IMR-90 (cell line): ENCODE measurements at regions not wholly inside any gene's neighbourhood (a gene's known extent, or its start where the extent isn't known, plus 50 kb on each side); places are given as distances from the start of the nearest gene placed in this dataset.

Experiments used
- ATAC-seq: fragments of 200-7000 bp; cut with Tn5 transposase; 2 replicates; pipeline ENCODE4 v1.9.1; 2020; ENCODE audit warnings: low read depth, mild to moderate bottlenecking, moderate library complexity
- BruUV-seq: library from RNA; stranded (reverse); fragments of 400-500 nt; replicated peaks from 2 replicates; lab custom pipeline; 2021; lab: Mats Ljungman, UMichigan
- CTCF ChIA-PET: fragments of 300-600 bp; formaldehyde crosslinking; extraction: SDS; loops from one replicate; lab custom pipeline; 2021; ENCODE audit warnings: antibody characterized with exemption; lab: Yijun Ruan, JAX
- POLR2A ChIA-PET: fragments of 300-600 bp; sonication (Branson Sonifier 250); formaldehyde crosslinking; loops from one replicate; lab custom pipeline; 2022; ENCODE audit warnings: antibody characterized with exemption; ENCODE audit not compliant: unreplicated experiment; lab: Charles Lee
- DNase-seq: peaks from one replicate; pipeline ENCODE4 v3.0.0; 2013
- H2AFZ ChIP-seq: replicated peaks from 2 replicates; pipeline ENCODE3; 2013; ENCODE audit warnings: low read length, mild to moderate bottlenecking; ENCODE audit not compliant: poor library complexity
- H2AK5ac ChIP-seq: 2 replicates; pipeline ENCODE4 v1.6.1; 2013; ENCODE audit warnings: low read depth, low read length, inconsistent platforms
- H2AK9ac ChIP-seq: replicated peaks from 2 replicates; pipeline ENCODE3; 2013; ENCODE audit warnings: mild to moderate bottlenecking, low read depth, low read length, moderate library complexity; ENCODE audit not compliant: poor library complexity
- H2BK120ac ChIP-seq: 2 replicates; pipeline ENCODE4 v1.6.1; 2013; ENCODE audit warnings: low read depth, low read length, inconsistent platforms
- H2BK15ac ChIP-seq: 3 replicates; pipeline ENCODE4 v1.6.1; 2013; ENCODE audit warnings: low read depth, low read length, inconsistent platforms
- H2BK20ac ChIP-seq: 2 replicates; pipeline ENCODE4 v1.6.1; 2013; ENCODE audit warnings: low read depth, mild to moderate bottlenecking, inconsistent platforms, low read length, moderate library complexity
- H2BK5ac ChIP-seq: 2 replicates; pipeline ENCODE4 v1.6.1; 2013; ENCODE audit warnings: mild to moderate bottlenecking, low read depth, low read length, inconsistent platforms; ENCODE audit not compliant: poor library complexity, severe bottlenecking
- H3K14ac ChIP-seq: replicated peaks from 2 replicates; pipeline ENCODE4 v1.6.1; 2013; ENCODE audit warnings: low read depth, low read length, inconsistent platforms
- H3K18ac ChIP-seq: 2 replicates; pipeline ENCODE4 v1.6.1; 2013; ENCODE audit warnings: low read depth, low read length, control low read depth
- H3K23ac ChIP-seq: 2 replicates; pipeline ENCODE4 v1.6.1; 2013; ENCODE audit warnings: low read depth, low read length, inconsistent platforms
- H3K27ac ChIP-seq: 2 replicates; pipeline ENCODE4 v1.5.1; 2013; ENCODE audit warnings: mild to moderate bottlenecking, control low read depth, low read length; ENCODE audit not compliant: insufficient read depth
- H3K27me3 ChIP-seq: 2 replicates; pipeline ENCODE4 v1.6.1; 2013; ENCODE audit warnings: low read length; ENCODE audit not compliant: control insufficient read depth, insufficient read depth
- H3K36me3 ChIP-seq: 2 replicates; pipeline ENCODE4 v1.6.1; 2013; ENCODE audit warnings: low read length, mixed read lengths; ENCODE audit not compliant: control insufficient read depth, insufficient read depth
- H3K4ac ChIP-seq: 2 replicates; pipeline ENCODE4 v1.6.1; 2013; ENCODE audit warnings: low read depth, low read length, inconsistent platforms
- H3K4me1 ChIP-seq: 2 replicates; pipeline ENCODE4 v1.6.1; 2013; ENCODE audit warnings: low read length, mixed read lengths; ENCODE audit not compliant: control insufficient read depth, insufficient read depth
- H3K4me2 ChIP-seq: 2 replicates; pipeline ENCODE4 v1.6.1; 2013; ENCODE audit warnings: low read depth, mild to moderate bottlenecking, control low read depth, low read length, moderate library complexity
- H3K4me3 ChIP-seq: 2 replicates; pipeline ENCODE4 v1.5.1; 2013; ENCODE audit warnings: low read depth, mild to moderate bottlenecking, control low read depth, low read length, moderate library complexity; ENCODE audit not compliant: insufficient read depth
- H3K56ac ChIP-seq: 2 replicates; pipeline ENCODE4 v1.6.1; 2013; ENCODE audit warnings: low read length, inconsistent platforms; ENCODE audit not compliant: insufficient read depth; ENCODE audit errors: extremely low read depth
- H3K79me1 ChIP-seq, 2 experiments: 2 replicates each; pipeline ENCODE4 v1.6.1; 2013; ENCODE audit warnings: low read length in 2 of 2, inconsistent platforms in 1 of 2, low read depth in 1 of 2
- H3K9ac ChIP-seq: 2 replicates; pipeline ENCODE4 v1.6.1; 2013; ENCODE audit warnings: low read depth, low read length, control low read depth
- H3K9me1 ChIP-seq: 2 replicates; pipeline ENCODE4 v1.6.1; 2013; ENCODE audit warnings: low read length, inconsistent platforms; ENCODE audit not compliant: insufficient read depth
- H3K9me3 ChIP-seq: 2 replicates; pipeline ENCODE4 v1.6.1; 2013; ENCODE audit warnings: low read length; ENCODE audit not compliant: control insufficient read depth, insufficient read depth
- H4K20me1 ChIP-seq: 2 replicates; pipeline ENCODE4 v1.6.1; 2013; ENCODE audit warnings: low read length, inconsistent platforms; ENCODE audit not compliant: insufficient read depth
- H4K5ac ChIP-seq: 2 replicates; pipeline ENCODE4 v1.6.1; 2013; ENCODE audit warnings: mild to moderate bottlenecking, low read depth, low read length, control low read depth
- H4K8ac ChIP-seq, 2 experiments: 2 replicates each; pipeline ENCODE4 v1.6.1; 2013; ENCODE audit warnings: low read depth in 2 of 2, low read length in 2 of 2, control low read depth in 1 of 2, inconsistent platforms in 1 of 2
- H4K91ac ChIP-seq: 2 replicates; pipeline ENCODE4 v1.6.1; 2013; ENCODE audit warnings: low read depth, low read length, inconsistent platforms; ENCODE audit not compliant: insufficient read depth
- BHLHE40 ChIP-seq: fragments of 150-350 bp; IDR thresholded peaks from 2 replicates; pipeline ENCODE4 v1.6.1; 2016; ENCODE audit warnings: mild to moderate bottlenecking, low read depth, low read length
- CEBPB ChIP-seq: IDR thresholded peaks from 2 replicates; pipeline ENCODE4 v1.6.1; 2012; ENCODE audit warnings: low read depth, low read length, improper control_type of control experiment
- CHD1 ChIP-seq: IDR thresholded peaks from 2 replicates; pipeline ENCODE4 v1.6.1; 2012; ENCODE audit warnings: low read depth, low read length, improper control_type of control experiment
- MAFK ChIP-seq: IDR thresholded peaks from 2 replicates; pipeline ENCODE4 v1.6.1; 2012; ENCODE audit warnings: low read depth, low read length, improper control_type of control experiment
- MXI1 ChIP-seq: IDR thresholded peaks from 2 replicates; pipeline ENCODE4 v1.6.1; 2012; ENCODE audit warnings: low read depth, mild to moderate bottlenecking, low read length, moderate library complexity, borderline replicate concordance
- NFE2L2 ChIP-seq: fragments of 150-350 bp; IDR thresholded peaks from 2 replicates; pipeline ENCODE4 v1.6.1; 2016; ENCODE audit warnings: low read depth, mild to moderate bottlenecking, low read length
- POLR2A ChIP-seq: IDR thresholded peaks from 2 replicates; pipeline ENCODE4 v1.6.1; 2012; ENCODE audit warnings: mild to moderate bottlenecking, low read depth, low read length
- RAD21 ChIP-seq: IDR thresholded peaks from 2 replicates; pipeline ENCODE4 v1.6.1; 2012; ENCODE audit warnings: low read length, improper control_type of control experiment
- RCOR1 ChIP-seq: IDR thresholded peaks from 2 replicates; pipeline ENCODE4 v1.6.1; 2012; ENCODE audit warnings: mild to moderate bottlenecking, low read length, improper control_type of control experiment; ENCODE audit not compliant: insufficient replicate concordance
- RFX5 ChIP-seq: IDR thresholded peaks from 2 replicates; pipeline ENCODE4 v1.8.0; 2012; ENCODE audit warnings: low read depth, mild to moderate bottlenecking, low read length, moderate library complexity
- SMC3 ChIP-seq: fragments of 150-350 bp; IDR thresholded peaks from 2 replicates; pipeline ENCODE4 v1.6.1; 2016; ENCODE audit warnings: low read depth, mild to moderate bottlenecking, antibody characterized with exemption, low read length, moderate library complexity
- WGBS, 2 experiments: methylation state at CpG; one replicate each; pipeline versions ENCODE4 v1.1.5 to v1.1.7; 2013; ENCODE audit warnings: missing lambda C conversion rate in 2 of 2; ENCODE audit not compliant: insufficient read length in 1 of 2; ENCODE audit errors: extremely low coverage in 2 of 2; 5-methylcytosine and 5-hydroxymethylcytosine counted together
- dilution Hi-C: fragments of 300-500 bp; cut with HindIII; formaldehyde crosslinking; loops from one replicate; pipeline ENCODE4 v1.14.3; 2018; ENCODE audit warnings: low sequenced_read_pairs; ENCODE audit not compliant: unreplicated experiment
- in situ Hi-C: fragments of 300-500 bp; cut with MboI; formaldehyde crosslinking; loops from 3 replicates; pipeline ENCODE4 v1.14.3; 2019; ENCODE audit warnings: low sequenced_read_pairs, inconsistent platforms, mixed read lengths
- intact Hi-C: fragments of 100-400 bp; cut with micrococcal nuclease; formaldehyde crosslinking; loops from 2 replicates; pipeline ENCODE4 v1.10.0; 2022
- TF ChIP-seq, protein P1 (sequence below): fragments of 150-350 bp; IDR thresholded peaks from 2 replicates; pipeline ENCODE4 v1.6.1; 2017; ENCODE audit warnings: mild to moderate bottlenecking, antibody characterized with exemption, low read length, low read depth
- TF ChIP-seq, protein P2 (sequence below): fragments of 150-350 bp; IDR thresholded peaks from 2 replicates; pipeline ENCODE4 v1.6.1; 2016; ENCODE audit warnings: low read depth, mild to moderate bottlenecking, low read length, moderate library complexity, borderline replicate concordance
- TF ChIP-seq, protein P3 (sequence below): conservative IDR thresholded peaks from 2 replicates; pipeline ENCODE4 v1.5.1; 2012; ENCODE audit warnings: mild to moderate bottlenecking, low read depth, low read length, improper control_type of control experiment

DNA sequence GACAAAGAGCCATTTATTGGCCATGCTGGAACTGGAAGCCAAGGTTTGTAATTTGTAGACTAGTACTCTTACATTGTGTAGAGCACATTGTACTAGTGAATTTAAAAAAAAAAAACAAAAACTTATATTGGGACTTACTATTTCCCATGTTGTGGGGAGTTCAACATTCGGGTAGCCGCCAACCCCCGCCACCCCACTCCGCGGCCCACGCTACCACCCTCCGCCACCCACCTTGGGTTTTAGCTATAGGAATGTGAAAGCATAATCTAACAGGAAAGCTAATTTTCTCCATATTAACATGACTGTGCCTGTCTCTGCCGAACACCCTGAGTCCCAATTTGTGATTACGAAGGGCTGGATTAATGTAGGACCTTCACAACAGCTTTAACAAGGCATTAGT, 275.8 kb downstream of the FIGN start:
- TF ChIP-seq NFE2L2 (no peak), MXI1 (no peak), BHLHE40 (no peak), POLR2A (no peak), SMC3 (no peak), RFX5 (no peak), RAD21 (no peak), CEBPB (no peak), CHD1 (no peak), MAFK (no peak), RCOR1 (no peak)
- TF ChIP-seq, protein P1, sequence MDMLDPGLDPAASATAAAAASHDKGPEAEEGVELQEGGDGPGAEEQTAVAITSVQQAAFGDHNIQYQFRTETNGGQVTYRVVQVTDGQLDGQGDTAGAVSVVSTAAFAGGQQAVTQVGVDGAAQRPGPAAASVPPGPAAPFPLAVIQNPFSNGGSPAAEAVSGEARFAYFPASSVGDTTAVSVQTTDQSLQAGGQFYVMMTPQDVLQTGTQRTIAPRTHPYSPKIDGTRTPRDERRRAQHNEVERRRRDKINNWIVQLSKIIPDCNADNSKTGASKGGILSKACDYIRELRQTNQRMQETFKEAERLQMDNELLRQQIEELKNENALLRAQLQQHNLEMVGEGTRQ: no peak
- TF ChIP-seq, protein P2, sequence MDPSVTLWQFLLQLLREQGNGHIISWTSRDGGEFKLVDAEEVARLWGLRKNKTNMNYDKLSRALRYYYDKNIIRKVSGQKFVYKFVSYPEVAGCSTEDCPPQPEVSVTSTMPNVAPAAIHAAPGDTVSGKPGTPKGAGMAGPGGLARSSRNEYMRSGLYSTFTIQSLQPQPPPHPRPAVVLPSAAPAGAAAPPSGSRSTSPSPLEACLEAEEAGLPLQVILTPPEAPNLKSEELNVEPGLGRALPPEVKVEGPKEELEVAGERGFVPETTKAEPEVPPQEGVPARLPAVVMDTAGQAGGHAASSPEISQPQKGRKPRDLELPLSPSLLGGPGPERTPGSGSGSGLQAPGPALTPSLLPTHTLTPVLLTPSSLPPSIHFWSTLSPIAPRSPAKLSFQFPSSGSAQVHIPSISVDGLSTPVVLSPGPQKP: no peak
- TF ChIP-seq, protein P3, sequence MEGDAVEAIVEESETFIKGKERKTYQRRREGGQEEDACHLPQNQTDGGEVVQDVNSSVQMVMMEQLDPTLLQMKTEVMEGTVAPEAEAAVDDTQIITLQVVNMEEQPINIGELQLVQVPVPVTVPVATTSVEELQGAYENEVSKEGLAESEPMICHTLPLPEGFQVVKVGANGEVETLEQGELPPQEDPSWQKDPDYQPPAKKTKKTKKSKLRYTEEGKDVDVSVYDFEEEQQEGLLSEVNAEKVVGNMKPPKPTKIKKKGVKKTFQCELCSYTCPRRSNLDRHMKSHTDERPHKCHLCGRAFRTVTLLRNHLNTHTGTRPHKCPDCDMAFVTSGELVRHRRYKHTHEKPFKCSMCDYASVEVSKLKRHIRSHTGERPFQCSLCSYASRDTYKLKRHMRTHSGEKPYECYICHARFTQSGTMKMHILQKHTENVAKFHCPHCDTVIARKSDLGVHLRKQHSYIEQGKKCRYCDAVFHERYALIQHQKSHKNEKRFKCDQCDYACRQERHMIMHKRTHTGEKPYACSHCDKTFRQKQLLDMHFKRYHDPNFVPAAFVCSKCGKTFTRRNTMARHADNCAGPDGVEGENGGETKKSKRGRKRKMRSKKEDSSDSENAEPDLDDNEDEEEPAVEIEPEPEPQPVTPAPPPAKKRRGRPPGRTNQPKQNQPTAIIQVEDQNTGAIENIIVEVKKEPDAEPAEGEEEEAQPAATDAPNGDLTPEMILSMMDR: no peak
- no peak overlapping the region for H3K14ac ChIP-seq
- H3K4me2 ChIP-seq: no peak overlapping the region
- no peak overlapping the region for H3K4me3 ChIP-seq
- no peak overlapping the region for H3K9ac ChIP-seq
- BruUV-seq: no TSS peak
- ATAC-seq (no peak), DNase-seq (no peak)
- H3K79me1 ChIP-seq: no peaks in the 10 kb centered on the region
- dilution Hi-C loops: no loop called here
- no peaks in the 10 kb centered on the region for H3K4me1 ChIP-seq
- H2AK5ac ChIP-seq: no peak overlapping the region
- no peak overlapping the region for H4K5ac ChIP-seq
- H4K91ac ChIP-seq: no peak overlapping the region
- H3K36me3 ChIP-seq: no peaks in the 10 kb centered on the region
- H2BK120ac ChIP-seq: no peak overlapping the region
- H2BK20ac ChIP-seq: no peak overlapping the region
- H3K9me1 ChIP-seq: no peaks in the 10 kb centered on the region
- ChIA-PET POLR2A (no interaction called here), CTCF (no interaction called here)
- in situ Hi-C loops: no loop called here
- no peak overlapping the region for H2BK5ac ChIP-seq
- no peak overlapping the region for H3K18ac ChIP-seq
- H3K27me3 ChIP-seq: no peaks in the 10 kb centered on the region; the same call in 1 of the 2 replicates
- H3K23ac ChIP-seq: no peak overlapping the region
- H2AFZ ChIP-seq: no peak overlapping the region
- H2BK15ac ChIP-seq: no peak overlapping the region
- H4K8ac ChIP-seq: no peak overlapping the region
- H3K56ac ChIP-seq: no peak overlapping the region
- intact Hi-C loops: loop anchor here (10.0 kb wide), 1 partner anchor 265 kb away; no protein-coding TSS in a partner anchor
- H3K27ac ChIP-seq: no peak overlapping the region
- no peak overlapping the region for H2AK9ac ChIP-seq
- WGBS, 2 experiments: no CpG with 5 or more reads among the region's 9 CpGs
- H4K20me1 ChIP-seq: no peaks in the 10 kb centered on the region
- no peak overlapping the region for H3K4ac ChIP-seq
- no peaks in the 10 kb centered on the region for H3K9me3 ChIP-seq
